Pancreas (tissue), 10 donors: ENCODE measurements at regions not wholly inside any gene's neighbourhood (a gene's known extent, or its start where the extent isn't known, plus 50 kb on each side); places are given as distances from the start of the nearest gene placed in this dataset.

Experiments used
- ATAC-seq, 4 donors: fragments of 200-7000 bp; cut with Tn5 transposase; one replicate each; pipeline versions ENCODE4 v1.8.0 to v1.9.1; 2020; ENCODE audit warnings: mild to moderate bottlenecking in 4 of 4, moderate library complexity in 4 of 4
- DNase-seq, 6 donors: peaks; one replicate each; pipeline ENCODE4 v3.0.0-alpha.2; 2020
- FAIRE-seq: peaks from 2 replicates; lab custom pipeline; 2012; peaks lifted over from hg19 to GRCh38; lab: Jason Lieb, UNC
- H3K27ac ChIP-seq, 4 donors: fragments of 200-600 bp; sonication (generic); 1 replicate in 3 of 4; 2 replicates in 1 of 4; pipeline versions ENCODE4 v1.5.0 to v1.8.0; 2020
- H3K27me3 ChIP-seq, 4 donors: fragments of 200-600 bp; one replicate each; pipeline ENCODE4 v1.8.0; 2021
- H3K36me3 ChIP-seq, 3 donors: fragments of 200-600 bp; sonication (generic) in 1 of 3; one replicate each; pipeline versions ENCODE4 v1.5.0 to v1.8.0; 2020 to 2021
- H3K4me1 ChIP-seq, 3 donors: fragments of 200-600 bp; one replicate each; pipeline ENCODE4 v1.8.0; 2021
- H3K4me3 ChIP-seq, 4 donors: fragments of 200-600 bp; sonication (generic) in 2 of 4; one replicate each; pipeline versions ENCODE4 v1.5.0 to v1.8.0; 2020 to 2021
- H3K9me3 ChIP-seq, 4 donors: fragments of 200-600 bp; one replicate each; pipeline ENCODE4 v1.8.0; 2021
- WGBS, 2 donors: extraction: QIAGEN DNeasy Blood & Tissue Kit; methylation state at CpG; one replicate each; pipeline ENCODE4 v1.1.7; 2013; 5-methylcytosine and 5-hydroxymethylcytosine counted together
- intact Hi-C, 3 donors: fragments of 100-400 bp; cut with DNase I; formaldehyde crosslinking; loops; one replicate each; pipeline versions ENCODE4 v1.11.1 to v1.14.2; 2022
- TF ChIP-seq, protein P1 (sequence below), 4 donors: fragments of 200-600 bp; sonication (generic) in 3 of 4; IDR thresholded peaks; one replicate each; pipeline versions ENCODE4 v1.5.0 to v1.8.0; 2021; ENCODE audit warnings: antibody characterized with exemption in 4 of 4
- donor health status: healthy with polysubstance abuse.
- donor health status: DM: no; HTN: no; CAD: no; lungs with moderate emphysema.
- donor health status: DM: no; HTN: no; CAD: no.
- donor health status: control.
- donor health status: control.
- donor health status: Bipolar disorder and iron deficiency.
- donor health status: DM: yes; HTN: yes; CAD: no.
- donor health status: DM: no; HTN: no; CAD: no.
- donor health status: DM: no; HTN: no; CAD: no.
- donor health status: DM: yes; HTN: yes; CAD: no.

DNA sequence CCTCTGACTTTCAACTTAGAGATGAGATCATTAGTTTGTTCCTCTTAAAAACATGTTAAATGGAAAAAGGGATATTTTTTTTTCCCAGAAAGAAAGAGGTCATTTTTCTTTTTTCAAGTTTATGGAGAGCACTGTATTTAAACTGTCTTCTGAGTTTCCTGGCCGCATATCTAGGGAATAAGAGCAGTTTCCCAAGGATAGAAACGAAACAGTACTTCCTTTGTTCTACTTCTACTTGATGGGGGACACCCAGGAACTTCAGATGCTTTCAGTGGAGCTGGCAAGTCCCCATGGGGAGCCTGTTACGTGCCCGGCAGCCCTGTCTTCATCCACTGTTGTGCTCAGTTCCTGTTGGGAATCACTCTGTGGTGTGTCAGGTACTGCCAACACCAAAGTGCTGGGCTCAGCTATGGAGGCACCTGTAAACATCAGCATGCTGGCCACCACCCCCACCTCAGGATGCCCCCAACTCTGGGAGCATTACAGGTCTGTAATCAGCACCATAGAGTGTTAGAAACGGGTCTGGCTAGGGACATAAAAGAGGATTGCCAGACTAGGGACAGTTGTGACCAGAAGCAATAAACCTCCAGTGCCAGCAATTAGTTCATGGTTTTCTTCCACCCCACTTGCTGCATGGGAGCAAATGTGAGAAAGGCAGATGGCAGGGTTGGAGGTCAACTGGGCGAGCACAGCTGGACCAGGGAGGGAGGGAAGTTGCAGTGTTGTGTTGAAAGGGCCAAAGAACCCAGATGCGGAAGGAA, 221.7 kb upstream of the ECI2 start:
- intact Hi-C loops, result no loop called here
- no peak overlapping the region for H3K4me3 ChIP-seq
- WGBS, 2 donors, result 71 to 73% methylated on average over 7 of the region's 7 CpGs
- no peak overlapping the region for H3K27ac ChIP-seq
- no peak for FAIRE-seq
- peaks cover 0 to 5% (median 0%) of the 10 kb centered on the region in 3 donors for H3K4me1 ChIP-seq
- H3K27me3 ChIP-seq, result no peaks in the 10 kb centered on the region
- TF ChIP-seq, protein P1, sequence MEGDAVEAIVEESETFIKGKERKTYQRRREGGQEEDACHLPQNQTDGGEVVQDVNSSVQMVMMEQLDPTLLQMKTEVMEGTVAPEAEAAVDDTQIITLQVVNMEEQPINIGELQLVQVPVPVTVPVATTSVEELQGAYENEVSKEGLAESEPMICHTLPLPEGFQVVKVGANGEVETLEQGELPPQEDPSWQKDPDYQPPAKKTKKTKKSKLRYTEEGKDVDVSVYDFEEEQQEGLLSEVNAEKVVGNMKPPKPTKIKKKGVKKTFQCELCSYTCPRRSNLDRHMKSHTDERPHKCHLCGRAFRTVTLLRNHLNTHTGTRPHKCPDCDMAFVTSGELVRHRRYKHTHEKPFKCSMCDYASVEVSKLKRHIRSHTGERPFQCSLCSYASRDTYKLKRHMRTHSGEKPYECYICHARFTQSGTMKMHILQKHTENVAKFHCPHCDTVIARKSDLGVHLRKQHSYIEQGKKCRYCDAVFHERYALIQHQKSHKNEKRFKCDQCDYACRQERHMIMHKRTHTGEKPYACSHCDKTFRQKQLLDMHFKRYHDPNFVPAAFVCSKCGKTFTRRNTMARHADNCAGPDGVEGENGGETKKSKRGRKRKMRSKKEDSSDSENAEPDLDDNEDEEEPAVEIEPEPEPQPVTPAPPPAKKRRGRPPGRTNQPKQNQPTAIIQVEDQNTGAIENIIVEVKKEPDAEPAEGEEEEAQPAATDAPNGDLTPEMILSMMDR (IDR thresholded peaks at IDR 0.05), result no peak
- H3K9me3 ChIP-seq, result no peaks in the 10 kb centered on the region
- H3K36me3 ChIP-seq, result no peaks in the 10 kb centered on the region
- DNase-seq, result no peak
- no peak for ATAC-seq

- ATAC-seq, result no peak
- Histone ChIP-seq H3K9me3 (no peaks in the 10 kb centered on the region), H3K4me3 (no peak overlapping the region), H3K27me3 (no peaks in the 10 kb centered on the region), H3K36me3 (no peaks in the 10 kb centered on the region), H3K4me1 (peaks cover 0 to 5% (median 0%) of the 10 kb centered on the region in 3 donors), H3K27ac (no peak overlapping the region)
- TF ChIP-seq, protein P1 (IDR thresholded peaks at IDR 0.05), result no peak
- 64 to 68% methylated on average over 5 of the region's 5 CpGs for WGBS, 2 donors
- intact Hi-C loops, result no loop called here
- no peak for FAIRE-seq
- DNase-seq, result no peak
These were observed 219.9 kb upstream of the ECI2 start for GRCh38 chr6:4355241-4355640.

DNA sequence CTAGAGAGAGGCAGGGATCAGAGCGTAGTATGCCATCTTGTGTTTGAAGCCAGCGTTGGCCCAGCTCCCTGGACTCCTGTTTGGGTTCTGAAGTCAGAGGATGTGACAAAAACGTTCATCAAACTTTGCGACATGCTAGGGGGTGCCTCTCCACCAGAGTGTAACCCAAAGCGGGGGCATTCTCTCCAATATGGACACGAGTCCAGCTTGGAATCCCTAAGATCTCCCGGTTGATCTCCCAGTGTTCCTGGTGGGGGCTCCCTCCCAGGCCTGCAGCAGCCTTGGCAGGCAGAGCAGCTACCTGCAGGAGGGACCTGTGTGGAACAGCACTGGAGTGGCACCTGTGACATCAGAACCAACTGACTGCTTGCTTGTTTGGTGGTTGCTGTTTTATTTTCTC, 218.8 kb upstream of the ECI2 start:
- Histone ChIP-seq H3K27me3 (no peaks in the 10 kb centered on the region), H3K4me3 (no peak overlapping the region), H3K36me3 (no peaks in the 10 kb centered on the region), H3K27ac (no peak overlapping the region), H3K9me3 (no peaks in the 10 kb centered on the region), H3K4me1 (peaks cover 0 to 5% (median 0%) of the 10 kb centered on the region in 3 donors)
- intact Hi-C loops, result no loop called here
- FAIRE-seq (no peak), DNase-seq (no peak), ATAC-seq (no peak)
- 79 to 88% methylated on average over 7 of the region's 7 CpGs for WGBS, 2 donors
- TF ChIP-seq, protein P1 (IDR thresholded peaks at IDR 0.05), result no peak

DNA sequence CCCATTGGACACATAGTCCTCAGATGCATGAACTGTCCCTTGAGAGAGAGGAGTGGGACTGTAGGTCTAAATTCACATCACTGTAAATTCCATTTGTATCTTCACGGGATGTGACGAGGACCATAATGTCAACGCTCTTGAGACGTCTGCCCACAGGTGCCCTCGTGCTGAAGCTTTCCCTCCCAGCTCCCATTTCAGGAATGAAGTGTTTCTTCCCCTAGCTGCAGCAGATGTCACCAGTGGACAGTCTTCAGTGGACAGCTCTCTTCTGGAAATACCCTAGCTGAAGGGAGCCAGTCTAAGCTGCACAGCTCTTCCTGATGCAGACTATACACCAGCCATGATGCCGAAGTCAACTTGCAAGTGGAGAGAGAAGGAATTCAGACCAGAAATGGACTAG, 217.4 kb upstream of the ECI2 start:
- FAIRE-seq (no peak), ATAC-seq (no peak), DNase-seq (no peak)
- Histone ChIP-seq H3K4me1 (no peaks in the 10 kb centered on the region), H3K9me3 (no peaks in the 10 kb centered on the region), H3K27me3 (no peaks in the 10 kb centered on the region), H3K27ac (no peak overlapping the region), H3K4me3 (no peak overlapping the region), H3K36me3 (no peaks in the 10 kb centered on the region)
- TF ChIP-seq, protein P1 (IDR thresholded peaks at IDR 0.05), result no peak
- 83 to 90% methylated on average over 6 of the region's 6 CpGs for WGBS, 2 donors
- intact Hi-C loops, result no loop called here

DNA sequence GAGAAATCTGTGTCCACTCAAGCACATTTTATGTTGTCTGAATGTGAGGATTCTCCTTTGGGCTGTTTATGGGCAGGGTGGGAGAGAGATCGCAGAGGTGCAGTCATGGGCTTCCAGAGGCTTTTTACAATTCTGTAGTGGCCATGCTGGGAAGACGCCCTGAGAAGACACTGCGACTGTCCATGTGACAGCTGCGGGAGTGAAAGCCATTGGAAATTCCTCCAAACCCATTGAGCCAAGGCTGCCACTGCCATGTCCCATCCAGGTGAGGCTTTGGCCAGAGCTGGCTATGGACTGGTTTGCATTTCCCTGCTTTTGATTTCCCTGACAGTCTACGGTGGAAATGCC, 216.9 kb upstream of the ECI2 start:
- 87 to 93% methylated on average over 5 of the region's 5 CpGs for WGBS, 2 donors

More for the DNA sequence above, 216.9 kb upstream of the ECI2 start:
- TF ChIP-seq, protein P1 (IDR thresholded peaks at IDR 0.05), result no peak
- Histone ChIP-seq H3K4me1 (no peaks in the 10 kb centered on the region), H3K27ac (peak overlapping the region in 1 of 4 donors; percentile 28), H3K36me3 (no peaks in the 10 kb centered on the region), H3K27me3 (no peaks in the 10 kb centered on the region), H3K4me3 (no peak overlapping the region), H3K9me3 (no peaks in the 10 kb centered on the region)
- DNase-seq (no peak), FAIRE-seq (no peak), ATAC-seq (no peak)
- intact Hi-C loops, result no loop called here
